ENCODE measurements at regions not wholly inside any gene's neighbourhood (a gene's known extent, or its start where the extent isn't known, plus 50 kb on each side); places are given as distances from the start of the nearest gene placed in this dataset.

GRCh38 chr1:117695796-117696490 lies 90.1 kb downstream of the TENT5C start (continued):
- TF ChIP-seq AFF1 (IDR thresholded peaks at IDR 0.05; ENCODE audit: low read depth in 1 of 2, partially characterized antibody in 2 of 2) = no peak
- no peak for TF ChIP-seq ZNF766 (CRISPR knock-in tag; conservative IDR thresholded peaks at IDR 0.05)
- no peak for TF ChIP-seq ZNF699 (CRISPR knock-in tag; IDR thresholded peaks at IDR 0.05; ENCODE audit: insufficient replicate concordance)
- TF ChIP-seq RFX1 (IDR thresholded peaks at IDR 0.05) = peak; percentile 64
- TF ChIP-seq SMARCA4 (IDR thresholded peaks at IDR 0.05) = peak; percentile 47; the same call in 1 of the 2 replicates
- peak; percentile 86 for TF ChIP-seq NFE2 (IDR thresholded peaks at IDR 0.05; ENCODE audit: low read depth)
- TF ChIP-seq PTBP1 (IDR thresholded peaks at IDR 0.05; ENCODE audit: low read depth, low read length) = no peak
- peak; percentile 64; the same call in 1 of the 2 replicates for TF ChIP-seq MAFK (IDR thresholded peaks at IDR 0.05; ENCODE audit: low read length)
- no peak for TF ChIP-seq ZNF23 (CRISPR knock-in tag; IDR thresholded peaks at IDR 0.05)
- no peak for TF ChIP-seq IRF9 (tag; IDR thresholded peaks at IDR 0.05)
- TF ChIP-seq BACH1 (tag; IDR thresholded peaks at IDR 0.05) = peak; percentile 61; the same call in 1 of the 2 replicates
- no peak for TF ChIP-seq ERF (CRISPR knock-in tag; IDR thresholded peaks at IDR 0.05)
- TF ChIP-seq ZNF184 (CRISPR knock-in tag; IDR thresholded peaks at IDR 0.05) = no peak
- no peak for TF ChIP-seq HSF4 (CRISPR knock-in tag; IDR thresholded peaks at IDR 0.05; ENCODE audit: borderline replicate concordance)
- TF ChIP-seq MTA3 (IDR thresholded peaks at IDR 0.05; ENCODE audit: borderline replicate concordance) = no peak
- TF ChIP-seq TOE1 (IDR thresholded peaks at IDR 0.05; ENCODE audit: borderline replicate concordance) = no peak
- no peak for TF ChIP-seq TOE1 (CRISPR knock-in tag; IDR thresholded peaks at IDR 0.05; ENCODE audit: borderline replicate concordance, low read depth)
- TF ChIP-seq MEF2A (IDR thresholded peaks at IDR 0.05; ENCODE audit: control insufficient read depth, low read depth, low read length) = no peak
- TF ChIP-seq RBBP5 (IDR thresholded peaks at IDR 0.05; ENCODE audit: borderline replicate concordance, insufficient read depth, low read length, poor library complexity, severe bottlenecking) = peak; percentile 13
- TF ChIP-seq KLF10 (CRISPR knock-in tag; IDR thresholded peaks at IDR 0.05) = no peak
- TF ChIP-seq TBP (optimal IDR thresholded peaks at IDR 0.05; ENCODE audit: low read depth, low read length) = no peak
